Endothelial cell (in vitro differentiated cells): ENCODE measurements at regions not wholly inside any gene's neighbourhood (a gene's known extent, or its start where the extent isn't known, plus 50 kb on each side); places are given as distances from the start of the nearest gene placed in this dataset.
A peak's percentile ranks its signal among the peaks of the same experiment; 100 is the strongest.

Experiments used
- DNase-seq: peaks from one replicate; pipeline ENCODE4 v3.0.0; 2021; ENCODE audit warnings: low spot score
- H3K27ac Mint-ChIP-seq: one replicate; pipeline ENCODE4 v1.8.0; 2021; ENCODE audit warnings: mixed read lengths, inconsistent platforms; ENCODE audit not compliant: unreplicated experiment
- H3K27me3 Mint-ChIP-seq: one replicate; pipeline ENCODE4 v1.8.0; 2021; ENCODE audit warnings: mild to moderate bottlenecking, moderate library complexity, mixed read lengths, inconsistent platforms; ENCODE audit not compliant: unreplicated experiment
- H3K36me3 Mint-ChIP-seq: one replicate; pipeline ENCODE4 v1.8.0; 2021; ENCODE audit warnings: mild to moderate bottlenecking, low read depth, mixed read lengths, inconsistent platforms; ENCODE audit not compliant: unreplicated experiment
- H3K4me1 Mint-ChIP-seq: one replicate; pipeline ENCODE4 v1.8.0; 2021; ENCODE audit warnings: mild to moderate bottlenecking, mixed read lengths, inconsistent platforms; ENCODE audit not compliant: unreplicated experiment
- H3K4me3 Mint-ChIP-seq: one replicate; pipeline ENCODE4 v1.8.0; 2021; ENCODE audit warnings: mild to moderate bottlenecking, mixed read lengths, inconsistent platforms; ENCODE audit not compliant: unreplicated experiment
- H3K9me3 Mint-ChIP-seq: one replicate; pipeline ENCODE4 v1.8.0; 2021; ENCODE audit warnings: mixed read lengths, inconsistent platforms; ENCODE audit not compliant: unreplicated experiment
- CTCF ChIP-seq: fragments of 200-600 bp; sonication (generic); IDR thresholded peaks from one replicate; pipeline ENCODE4 v1.5.0; 2021; ENCODE audit warnings: antibody characterized with exemption; ENCODE audit not compliant: unreplicated experiment

- Mint-ChIP-seq H3K9me3 (no peaks in the 10 kb centered on the region), H3K36me3 (no peaks in the 10 kb centered on the region), H3K27me3 (peaks cover 10% of the 10 kb centered on the region), H3K27ac (no peak overlapping the region), H3K4me3 (no peak overlapping the region), H3K4me1 (peaks cover 18% of the 10 kb centered on the region)
- DNase-seq, result peak; percentile 77
- peak; percentile 82 for TF ChIP-seq CTCF
Measured at GRCh38 chr16:66275775-66276428, 90.6 kb upstream of the CDH5 start.

GRCh38 chr16:66274335-66275110 lies 92.0 kb upstream of the CDH5 start:
- TF ChIP-seq CTCF, result peak; percentile 1
- Mint-ChIP-seq H3K36me3 (no peaks in the 10 kb centered on the region), H3K4me3 (no peak overlapping the region), H3K4me1 (peaks cover 21% of the 10 kb centered on the region), H3K9me3 (no peaks in the 10 kb centered on the region), H3K27me3 (peaks cover 10% of the 10 kb centered on the region), H3K27ac (no peak overlapping the region)
- DNase-seq, result no peak

GRCh38 chr16:66273644-66274334 lies 92.7 kb upstream of the CDH5 start:
- no peak overlapping the region for H3K27ac Mint-ChIP-seq
- DNase-seq, result peak; percentile 27
- H3K36me3 Mint-ChIP-seq, result no peaks in the 10 kb centered on the region
- H3K4me3 Mint-ChIP-seq, result no peak overlapping the region
- peaks cover 10% of the 10 kb centered on the region for H3K27me3 Mint-ChIP-seq
- H3K9me3 Mint-ChIP-seq, result no peaks in the 10 kb centered on the region
- H3K4me1 Mint-ChIP-seq, result peaks cover 25% of the 10 kb centered on the region
- TF ChIP-seq CTCF, result peak; percentile 5

- Mint-ChIP-seq H3K27ac (no peak overlapping the region), H3K27me3 (peaks cover 12% of the 10 kb centered on the region), H3K9me3 (no peaks in the 10 kb centered on the region), H3K4me1 (peaks cover 25% of the 10 kb centered on the region), H3K4me3 (no peak overlapping the region), H3K36me3 (no peaks in the 10 kb centered on the region)
- DNase-seq, result no peak
- no peak for TF ChIP-seq CTCF
Measured at GRCh38 chr16:66273053-66273452, 93.4 kb upstream of the CDH5 start.
